ENCODE measurements at regions not wholly inside any gene's neighbourhood (a gene's known extent, or its start where the extent isn't known, plus 50 kb on each side); places are given as distances from the start of the nearest gene placed in this dataset.

- in situ Hi-C loops (cut with MboI; ENCODE audit: low sequenced_read_pairs, unreplicated experiment) = no loop called here
- DNase-seq (ENCODE audit: low spot score) = no peak
These were observed 267.4 kb upstream of the GADL1 start for GRCh38 chr3:31161889-31162288.

GRCh38 chr3:31164381-31164780 is 269.9 kb upstream of the GADL1 start:
- no peak for DNase-seq (ENCODE audit: low spot score)
- TF ChIP-seq CTCF (IDR thresholded peaks at IDR 0.05; ENCODE audit: borderline replicate concordance, control extremely low read depth, extremely low read depth, insufficient read depth, missing control alignments) = no peak
- in situ Hi-C loops (cut with MboI; ENCODE audit: low sequenced_read_pairs, unreplicated experiment) = no loop called here

More at GRCh38 chr3:31161889-31162288, 267.4 kb upstream of the GADL1 start:
- TF ChIP-seq CTCF (IDR thresholded peaks at IDR 0.05; ENCODE audit: borderline replicate concordance, control extremely low read depth, extremely low read depth, insufficient read depth, missing control alignments) = no peak

- in situ Hi-C loops (cut with MboI; ENCODE audit: low sequenced_read_pairs, unreplicated experiment) = no loop called here
- no peak for TF ChIP-seq CTCF (IDR thresholded peaks at IDR 0.05; ENCODE audit: borderline replicate concordance, control extremely low read depth, extremely low read depth, insufficient read depth, missing control alignments)
- no peak for DNase-seq (ENCODE audit: low spot score)
These were observed 271.0 kb upstream of the GADL1 start for GRCh38 chr3:31165399-31165860.

GRCh38 chr3:31166249-31166885 is 271.9 kb upstream of the GADL1 start:
- DNase-seq (ENCODE audit: low spot score) = no peak
- TF ChIP-seq CTCF (IDR thresholded peaks at IDR 0.05; ENCODE audit: borderline replicate concordance, control extremely low read depth, extremely low read depth, insufficient read depth, missing control alignments) = no peak

GRCh38 chr3:31167666-31168065 is 273.2 kb upstream of the GADL1 start:
- in situ Hi-C loops (cut with MboI; ENCODE audit: low sequenced_read_pairs, unreplicated experiment) = no loop called here
- no peak for DNase-seq (ENCODE audit: low spot score)
- TF ChIP-seq CTCF (IDR thresholded peaks at IDR 0.05; ENCODE audit: borderline replicate concordance, control extremely low read depth, extremely low read depth, insufficient read depth, missing control alignments) = no peak

More at GRCh38 chr3:31166249-31166885, 271.9 kb upstream of the GADL1 start:
- in situ Hi-C loops (cut with MboI; ENCODE audit: low sequenced_read_pairs, unreplicated experiment) = no loop called here

GRCh38 chr3:31170932-31171670 is 276.6 kb upstream of the GADL1 start:
- in situ Hi-C loops (cut with MboI; ENCODE audit: low sequenced_read_pairs, unreplicated experiment) = no loop called here
- DNase-seq (ENCODE audit: low spot score) = no peak
- TF ChIP-seq CTCF (IDR thresholded peaks at IDR 0.05; ENCODE audit: borderline replicate concordance, control extremely low read depth, extremely low read depth, insufficient read depth, missing control alignments) = no peak

All from GM13976 (cell line).